Nephron (organoid): ENCODE measurements at regions not wholly inside any gene's neighbourhood (a gene's known extent, or its start where the extent isn't known, plus 50 kb on each side); places are given as distances from the start of the nearest gene placed in this dataset.
"Not testable (repeated sequence)": the region's sequence is repeated elsewhere in the genome, so short reads cannot be mapped to it uniquely, and the experiment has no call there.

Source experiments
- H3K27ac Mint-ChIP-seq, 3 experiments: 2 replicates each; pipeline ENCODE4 v1.8.0; 2020; ENCODE audit warnings: mixed read lengths in 3 of 3, mild to moderate bottlenecking in 2 of 3, moderate library complexity in 1 of 3
- H3K27me3 Mint-ChIP-seq: 2 replicates; pipeline ENCODE4 v1.8.0; 2021; ENCODE audit warnings: low read depth, mild to moderate bottlenecking, moderate library complexity, mixed read lengths
- H3K36me3 Mint-ChIP-seq: 2 replicates; pipeline ENCODE4 v1.8.0; 2020; ENCODE audit warnings: low read depth, mixed read lengths
- H3K4me1 Mint-ChIP-seq: 2 replicates; pipeline ENCODE4 v1.8.0; 2020; ENCODE audit warnings: mixed read lengths
- H3K4me3 Mint-ChIP-seq, 3 experiments: 2 replicates each; pipeline ENCODE4 v1.8.0; 2020; ENCODE audit warnings: mild to moderate bottlenecking in 3 of 3, mixed read lengths in 3 of 3, moderate library complexity in 2 of 3
- H3K9me3 Mint-ChIP-seq: 2 replicates; pipeline ENCODE4 v1.8.0; 2020; ENCODE audit warnings: mixed read lengths
- TF ChIP-seq, protein P1 (sequence below), 3 experiments: fragments of 200-600 bp; sonication (generic); IDR thresholded peaks; one replicate each; pipeline ENCODE4 v1.5.0; 2021; ENCODE audit warnings: antibody characterized with exemption in 3 of 3; ENCODE audit not compliant: unreplicated experiment in 3 of 3

- H3K27me3 Mint-ChIP-seq, result no peaks in the 10 kb centered on the region
- no peaks in the 10 kb centered on the region for H3K4me1 Mint-ChIP-seq
- H3K4me3 Mint-ChIP-seq, result no peak overlapping the region
- H3K9me3 Mint-ChIP-seq, result peaks cover 7% of the 10 kb centered on the region
- no peak overlapping the region for H3K27ac Mint-ChIP-seq
- H3K36me3 Mint-ChIP-seq, result no peaks in the 10 kb centered on the region
- TF ChIP-seq, protein P1, sequence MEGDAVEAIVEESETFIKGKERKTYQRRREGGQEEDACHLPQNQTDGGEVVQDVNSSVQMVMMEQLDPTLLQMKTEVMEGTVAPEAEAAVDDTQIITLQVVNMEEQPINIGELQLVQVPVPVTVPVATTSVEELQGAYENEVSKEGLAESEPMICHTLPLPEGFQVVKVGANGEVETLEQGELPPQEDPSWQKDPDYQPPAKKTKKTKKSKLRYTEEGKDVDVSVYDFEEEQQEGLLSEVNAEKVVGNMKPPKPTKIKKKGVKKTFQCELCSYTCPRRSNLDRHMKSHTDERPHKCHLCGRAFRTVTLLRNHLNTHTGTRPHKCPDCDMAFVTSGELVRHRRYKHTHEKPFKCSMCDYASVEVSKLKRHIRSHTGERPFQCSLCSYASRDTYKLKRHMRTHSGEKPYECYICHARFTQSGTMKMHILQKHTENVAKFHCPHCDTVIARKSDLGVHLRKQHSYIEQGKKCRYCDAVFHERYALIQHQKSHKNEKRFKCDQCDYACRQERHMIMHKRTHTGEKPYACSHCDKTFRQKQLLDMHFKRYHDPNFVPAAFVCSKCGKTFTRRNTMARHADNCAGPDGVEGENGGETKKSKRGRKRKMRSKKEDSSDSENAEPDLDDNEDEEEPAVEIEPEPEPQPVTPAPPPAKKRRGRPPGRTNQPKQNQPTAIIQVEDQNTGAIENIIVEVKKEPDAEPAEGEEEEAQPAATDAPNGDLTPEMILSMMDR (IDR thresholded peaks at IDR 0.05; ENCODE audit: unreplicated experiment in 3 of 3), result no peak
Measured at GRCh38 chr14:21804981-21805380, 131.4 kb upstream of the OR4E1 start.

DNA sequence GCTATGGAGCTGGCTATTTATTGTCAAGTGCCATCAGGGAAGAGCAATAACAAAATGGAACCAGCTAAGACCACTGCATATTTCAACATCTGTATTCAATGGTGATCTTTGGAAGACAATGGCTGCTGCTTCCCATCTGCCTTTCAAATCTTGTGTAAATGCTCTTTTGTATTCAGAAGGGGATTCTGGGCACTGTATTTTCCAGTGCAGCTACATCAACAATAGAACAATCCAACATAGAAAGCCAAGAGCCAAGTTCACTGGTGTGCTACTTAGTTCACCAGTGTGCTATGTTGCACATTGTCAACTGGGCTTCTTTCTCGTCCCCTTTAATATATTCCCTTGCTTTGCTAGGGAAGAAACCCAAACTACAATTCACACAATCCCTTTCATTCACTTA lies 128.8 kb upstream of the OR4E1 start:
- Mint-ChIP-seq H3K27me3 (no peaks in the 10 kb centered on the region), H3K27ac (no peak overlapping the region), H3K36me3 (no peaks in the 10 kb centered on the region), H3K9me3 (peaks cover 7% of the 10 kb centered on the region), H3K4me1 (no peaks in the 10 kb centered on the region), H3K4me3 (no peak overlapping the region)
- TF ChIP-seq, protein P1 (IDR thresholded peaks at IDR 0.05; ENCODE audit: unreplicated experiment in 3 of 3), result no peak

- H3K27ac Mint-ChIP-seq, result no peak overlapping the region
- H3K27me3 Mint-ChIP-seq, result no peaks in the 10 kb centered on the region
- H3K4me1 Mint-ChIP-seq, result no peaks in the 10 kb centered on the region
- H3K4me3 Mint-ChIP-seq, result no peak overlapping the region
- no peaks in the 10 kb centered on the region for H3K36me3 Mint-ChIP-seq
- TF ChIP-seq, protein P1 (IDR thresholded peaks at IDR 0.05; ENCODE audit: unreplicated experiment in 3 of 3), result no peak
- H3K9me3 Mint-ChIP-seq, result no peaks in the 10 kb centered on the region
Measured at GRCh38 chr14:21796916-21797315, 123.3 kb upstream of the OR4E1 start.

- H3K27me3 Mint-ChIP-seq, result no peaks in the 10 kb centered on the region
- no peak overlapping the region for H3K27ac Mint-ChIP-seq
- no peak overlapping the region for H3K4me3 Mint-ChIP-seq
- H3K36me3 Mint-ChIP-seq, result no peaks in the 10 kb centered on the region
- no peaks in the 10 kb centered on the region for H3K4me1 Mint-ChIP-seq
- no peaks in the 10 kb centered on the region for H3K9me3 Mint-ChIP-seq
- TF ChIP-seq, protein P1 (IDR thresholded peaks at IDR 0.05; ENCODE audit: unreplicated experiment in 3 of 3), result no peak
Measured at GRCh38 chr14:21795456-21795855, 121.8 kb upstream of the OR4E1 start.

GRCh38 chr14:21791749-21792148 lies 118.1 kb upstream of the OR4E1 start:
- TF ChIP-seq, protein P1 (IDR thresholded peaks at IDR 0.05; ENCODE audit: unreplicated experiment in 3 of 3), result no peak
- H3K4me3 Mint-ChIP-seq, result no peak overlapping the region
- no peaks in the 10 kb centered on the region for H3K9me3 Mint-ChIP-seq
- no peaks in the 10 kb centered on the region for H3K27me3 Mint-ChIP-seq
- H3K4me1 Mint-ChIP-seq, result no peaks in the 10 kb centered on the region
- no peak overlapping the region for H3K27ac Mint-ChIP-seq
- H3K36me3 Mint-ChIP-seq, result no peaks in the 10 kb centered on the region

DNA sequence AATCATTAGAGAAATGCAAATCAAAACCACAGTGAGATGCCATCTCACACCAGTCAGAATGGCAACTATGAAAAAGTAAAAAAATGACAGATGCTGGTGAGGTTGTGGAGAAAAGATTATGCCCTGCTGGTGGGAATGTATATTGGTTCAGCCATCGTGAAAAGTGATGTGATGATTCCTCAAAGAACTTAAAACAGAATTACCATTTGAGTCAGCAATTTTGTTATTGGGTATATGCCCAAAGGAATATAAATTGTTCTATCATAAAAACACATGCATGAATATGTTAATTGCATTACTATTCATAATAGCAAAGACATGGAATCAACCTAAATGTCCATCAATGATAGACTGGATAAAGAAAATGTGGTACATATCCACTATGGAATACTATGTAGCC lies 115.1 kb upstream of the OR4E1 start:
- not testable (repeated sequence) for H3K4me3 Mint-ChIP-seq, H3K4me1 Mint-ChIP-seq

DNA sequence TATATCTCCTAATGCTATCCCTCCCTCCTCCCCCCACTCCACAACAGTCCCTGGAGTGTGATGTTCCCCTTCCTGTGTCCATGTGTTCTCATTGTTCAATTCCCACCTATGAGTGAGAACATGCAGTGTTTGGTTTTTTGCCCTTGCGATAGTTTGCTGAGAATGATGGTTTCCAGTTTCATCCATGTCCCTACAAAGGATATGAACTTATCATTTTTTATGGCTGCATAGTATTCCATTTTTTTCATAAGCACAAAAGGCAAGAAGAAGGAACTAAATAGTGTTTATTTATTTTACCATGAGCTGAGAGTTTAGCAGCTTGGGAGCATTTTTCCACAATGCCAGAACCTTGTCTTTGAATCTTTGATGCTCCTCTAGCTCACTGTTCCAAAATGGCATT lies 113.6 kb upstream of the OR4E1 start:
- not testable (repeated sequence) for H3K27me3 Mint-ChIP-seq, H3K27ac Mint-ChIP-seq, H3K4me3 Mint-ChIP-seq, H3K9me3 Mint-ChIP-seq, H3K4me1 Mint-ChIP-seq, H3K36me3 Mint-ChIP-seq

More for the DNA sequence above, 115.1 kb upstream of the OR4E1 start:
- H3K27me3 Mint-ChIP-seq, H3K9me3 Mint-ChIP-seq, H3K36me3 Mint-ChIP-seq, H3K27ac Mint-ChIP-seq: not testable (repeated sequence)
